Loucy (cell line): ENCODE measurements at regions not wholly inside any gene's neighbourhood (a gene's known extent, or its start where the extent isn't known, plus 50 kb on each side); places are given as distances from the start of the nearest gene placed in this dataset.

Source experiments
- H2AFZ ChIP-seq: fragments of 200-600 bp; sonication (generic); 2 replicates; pipeline ENCODE4 v1.6.0; 2016; ENCODE audit warnings: antibody characterized with exemption, mild to moderate bottlenecking, low read length, moderate library complexity
- H3F3A ChIP-seq: fragments of 200-600 bp; 2 replicates; pipeline ENCODE4 v1.6.0; 2016; ENCODE audit warnings: antibody characterized with exemption, low read depth, mild to moderate bottlenecking
- H3K27me3 ChIP-seq: fragments of 200-600 bp; sonication (generic); 2 replicates; pipeline ENCODE4 v1.6.1; 2014; ENCODE audit warnings: low read length, mild to moderate bottlenecking; ENCODE audit not compliant: insufficient read depth, poor library complexity, severe bottlenecking
- H3K36me3 ChIP-seq: fragments of 200-600 bp; sonication (generic); 2 replicates; pipeline ENCODE4 v1.6.1; 2016; ENCODE audit warnings: low read length; ENCODE audit not compliant: insufficient read depth
- H3K4me1 ChIP-seq: fragments of 200-600 bp; sonication (generic); 2 replicates; pipeline ENCODE4 v1.5.1; 2014; ENCODE audit warnings: low read length, mild to moderate bottlenecking; ENCODE audit not compliant: insufficient read depth, poor library complexity, severe bottlenecking
- H3K4me2 ChIP-seq: fragments of 200-600 bp; sonication (generic); 2 replicates; pipeline ENCODE4 v1.6.0; 2014; ENCODE audit warnings: antibody characterized with exemption, low read length, low read depth, mild to moderate bottlenecking; ENCODE audit not compliant: poor library complexity, severe bottlenecking
- H3K4me3 ChIP-seq: fragments of 200-600 bp; sonication (generic); 2 replicates; pipeline ENCODE4 v1.5.1; 2014; ENCODE audit warnings: low read length, mild to moderate bottlenecking, mixed read lengths; ENCODE audit not compliant: poor library complexity, severe bottlenecking
- H3K79me2 ChIP-seq: fragments of 200-600 bp; sonication (generic); 2 replicates; pipeline ENCODE4 v1.6.1; 2014; ENCODE audit warnings: low read length; ENCODE audit not compliant: insufficient read depth
- H3K9ac ChIP-seq: fragments of 200-600 bp; sonication (generic); 2 replicates; pipeline ENCODE4 v1.6.0; 2014; ENCODE audit warnings: mild to moderate bottlenecking, low read depth, low read length, moderate library complexity; ENCODE audit not compliant: poor library complexity, severe bottlenecking
- H3K9me2 ChIP-seq: fragments of 200-600 bp; sonication (generic); replicated peaks from 2 replicates; pipeline ENCODE4 v1.6.1; 2016; ENCODE audit warnings: low read depth, low read length, mixed read lengths
- H3K9me3 ChIP-seq: fragments of 200-600 bp; sonication (generic); 2 replicates; pipeline ENCODE4 v1.6.1; 2014; ENCODE audit warnings: mild to moderate bottlenecking, antibody characterized with exemption, low read length, low read depth; ENCODE audit not compliant: insufficient read depth
- H4K20me1 ChIP-seq: fragments of 200-600 bp; sonication (generic); 2 replicates; pipeline ENCODE4 v1.6.0; 2014; ENCODE audit warnings: antibody characterized with exemption, low read length, mild to moderate bottlenecking; ENCODE audit not compliant: insufficient read depth, poor library complexity, severe bottlenecking
- EZH2phosphoT487 ChIP-seq: fragments of 200-600 bp; IDR thresholded peaks from 2 replicates; pipeline ENCODE4 v1.6.1; 2018; ENCODE audit warnings: antibody characterized with exemption, mild to moderate bottlenecking, moderate library complexity, borderline replicate concordance
- TF ChIP-seq, protein P1 (sequence below): fragments of 200-600 bp; sonication (generic); conservative IDR thresholded peaks from 2 replicates; pipeline ENCODE4 v1.5.1; 2014; ENCODE audit warnings: mild to moderate bottlenecking, antibody characterized with exemption, low read length

DNA sequence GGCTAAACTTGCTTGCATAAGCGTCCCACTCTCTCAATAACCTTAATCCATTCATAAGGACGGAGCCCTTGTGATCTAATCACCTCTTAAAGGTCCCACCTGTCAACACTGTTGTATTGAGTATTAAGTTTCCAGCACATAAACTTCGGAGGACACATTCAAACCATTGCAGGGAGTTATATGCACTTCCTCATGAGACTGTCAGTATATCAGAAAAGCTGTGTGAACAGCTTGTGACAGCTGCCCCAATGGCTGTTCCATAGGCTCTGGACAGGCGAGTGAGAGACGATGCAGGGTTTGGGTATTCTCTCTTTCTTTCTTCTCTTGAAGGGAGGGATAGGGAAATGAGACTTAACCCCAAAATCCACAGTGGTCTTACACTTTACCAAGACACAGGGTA, 64.2 kb upstream of the RPL34 start:
- TF ChIP-seq, protein P1, sequence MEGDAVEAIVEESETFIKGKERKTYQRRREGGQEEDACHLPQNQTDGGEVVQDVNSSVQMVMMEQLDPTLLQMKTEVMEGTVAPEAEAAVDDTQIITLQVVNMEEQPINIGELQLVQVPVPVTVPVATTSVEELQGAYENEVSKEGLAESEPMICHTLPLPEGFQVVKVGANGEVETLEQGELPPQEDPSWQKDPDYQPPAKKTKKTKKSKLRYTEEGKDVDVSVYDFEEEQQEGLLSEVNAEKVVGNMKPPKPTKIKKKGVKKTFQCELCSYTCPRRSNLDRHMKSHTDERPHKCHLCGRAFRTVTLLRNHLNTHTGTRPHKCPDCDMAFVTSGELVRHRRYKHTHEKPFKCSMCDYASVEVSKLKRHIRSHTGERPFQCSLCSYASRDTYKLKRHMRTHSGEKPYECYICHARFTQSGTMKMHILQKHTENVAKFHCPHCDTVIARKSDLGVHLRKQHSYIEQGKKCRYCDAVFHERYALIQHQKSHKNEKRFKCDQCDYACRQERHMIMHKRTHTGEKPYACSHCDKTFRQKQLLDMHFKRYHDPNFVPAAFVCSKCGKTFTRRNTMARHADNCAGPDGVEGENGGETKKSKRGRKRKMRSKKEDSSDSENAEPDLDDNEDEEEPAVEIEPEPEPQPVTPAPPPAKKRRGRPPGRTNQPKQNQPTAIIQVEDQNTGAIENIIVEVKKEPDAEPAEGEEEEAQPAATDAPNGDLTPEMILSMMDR = no peak
- no peak for TF ChIP-seq EZH2phosphoT487
- no peak overlapping the region for H3K9ac ChIP-seq
- no peaks in the 10 kb centered on the region for H3K27me3 ChIP-seq
- no peaks in the 10 kb centered on the region for H3K79me2 ChIP-seq
- no peaks in the 10 kb centered on the region for H3K9me2 ChIP-seq
- H4K20me1 ChIP-seq = no peaks in the 10 kb centered on the region
- H3F3A ChIP-seq = no peaks in the 10 kb centered on the region
- no peaks in the 10 kb centered on the region for H3K4me1 ChIP-seq
- H3K4me3 ChIP-seq = no peak overlapping the region
- H3K36me3 ChIP-seq = no peaks in the 10 kb centered on the region
- H3K4me2 ChIP-seq = no peak overlapping the region
- no peak overlapping the region for H2AFZ ChIP-seq
- H3K9me3 ChIP-seq = 0 out of 2 replicates have a peak, but pooled peaks cover under 1% of the 10 kb centered on the region

DNA sequence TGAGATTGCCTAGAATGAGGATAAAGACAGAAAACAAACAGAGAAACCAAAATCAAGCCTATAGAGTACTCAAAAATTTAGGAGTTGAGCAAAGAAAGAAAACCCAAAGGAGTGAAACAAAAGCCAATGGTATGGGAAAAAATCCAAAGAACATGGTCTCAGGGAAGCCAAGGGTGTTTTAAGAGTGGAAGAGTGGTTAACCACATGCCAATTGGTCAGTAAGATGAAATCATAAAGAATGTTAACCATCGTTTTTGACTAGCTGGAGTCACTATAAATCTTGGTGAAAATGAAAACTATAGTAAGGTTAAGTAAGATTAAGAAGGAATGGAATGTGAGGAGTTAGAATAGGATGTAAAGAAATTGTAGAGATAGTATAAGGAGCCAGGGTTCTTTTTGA, 64.7 kb upstream of the RPL34 start:
- Histone ChIP-seq H2AFZ (no peak overlapping the region), H4K20me1 (no peaks in the 10 kb centered on the region), H3K9ac (no peak overlapping the region), H3K4me1 (no peaks in the 10 kb centered on the region), H3K4me2 (no peak overlapping the region), H3F3A (no peaks in the 10 kb centered on the region), H3K27me3 (no peaks in the 10 kb centered on the region), H3K79me2 (no peaks in the 10 kb centered on the region), H3K9me2 (no peaks in the 10 kb centered on the region), H3K9me3 (0 out of 2 replicates have a peak, but pooled peaks cover 5% of the 10 kb centered on the region), H3K36me3 (no peaks in the 10 kb centered on the region), H3K4me3 (no peak overlapping the region)
- no peak for TF ChIP-seq EZH2phosphoT487
- TF ChIP-seq, protein P1 = no peak

DNA sequence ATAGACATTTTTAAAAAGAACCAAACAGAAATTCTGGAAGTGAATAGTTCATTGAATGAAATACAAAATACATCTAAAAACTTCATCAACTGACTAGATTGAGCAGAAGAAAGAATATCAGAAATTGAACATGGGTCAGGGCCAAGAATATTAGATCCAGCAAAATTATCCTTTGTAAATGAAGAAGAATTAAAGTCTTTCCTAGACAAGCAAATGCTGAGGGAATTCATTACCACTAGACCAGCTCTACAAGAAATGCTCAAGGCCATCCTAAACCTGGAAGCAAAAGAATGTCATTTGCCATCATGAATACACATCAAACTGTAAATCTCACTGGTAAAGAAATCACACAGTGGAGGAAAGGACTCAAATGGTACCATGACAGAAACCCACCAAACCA, 72.7 kb upstream of the RPL34 start:
- no peaks in the 10 kb centered on the region for H3K4me1 ChIP-seq
- H2AFZ ChIP-seq = no peak overlapping the region
- H3K4me3 ChIP-seq = no peak overlapping the region
- TF ChIP-seq, protein P1 = no peak
- TF ChIP-seq EZH2phosphoT487 = no peak
- no peaks in the 10 kb centered on the region for H3K79me2 ChIP-seq
- no peaks in the 10 kb centered on the region for H3K9me2 ChIP-seq
- H3K9ac ChIP-seq = no peak overlapping the region
- H3K27me3 ChIP-seq = no peaks in the 10 kb centered on the region
- no peaks in the 10 kb centered on the region for H3K36me3 ChIP-seq
- no peaks in the 10 kb centered on the region for H3F3A ChIP-seq
- H4K20me1 ChIP-seq = no peaks in the 10 kb centered on the region
- H3K9me3 ChIP-seq = peaks cover 21% of the 10 kb centered on the region; the same call in 1 of the 2 replicates
- H3K4me2 ChIP-seq = no peak overlapping the region
